ENCODE measurements at regions not wholly inside any gene's neighbourhood (a gene's known extent, or its start where the extent isn't known, plus 50 kb on each side); places are given as distances from the start of the nearest gene placed in this dataset.

GRCh38 chr7:155992107-155992506 is 179.8 kb upstream of the SHH start:
- Histone ChIP-seq H3K27me3 (no peaks in the 10 kb centered on the region), H3K27ac (no peak overlapping the region), H3K9me3 (no peaks in the 10 kb centered on the region), H3K4me1 (no peaks in the 10 kb centered on the region), H3K4me3 (replicated peaks in 1 of 3) (no peak overlapping the region), H3K36me3 (no peaks in the 10 kb centered on the region)
- 82 to 84% methylated on average over 5 of the region's 5 CpGs for WGBS, 2 donors
- intact Hi-C loops (cut with DNase I), result no loop called here
- no peak for DNase-seq
- no peak for TF ChIP-seq CTCF (IDR thresholded peaks at IDR 0.05)
- TF ChIP-seq POLR2A (IDR thresholded peaks at IDR 0.05), result no peak

GRCh38 chr7:155991470-155991869 is 179.2 kb upstream of the SHH start:
- intact Hi-C loops (cut with DNase I), result no loop called here
- H3K4me3 ChIP-seq (replicated peaks in 1 of 3), result no peak overlapping the region
- TF ChIP-seq POLR2A (IDR thresholded peaks at IDR 0.05) (no peak), CTCF (IDR thresholded peaks at IDR 0.05) (no peak)
- no peaks in the 10 kb centered on the region for H3K36me3 ChIP-seq
- no peaks in the 10 kb centered on the region for H3K9me3 ChIP-seq
- H3K4me1 ChIP-seq, result no peaks in the 10 kb centered on the region
- no peaks in the 10 kb centered on the region for H3K27me3 ChIP-seq
- no peak for DNase-seq
- H3K27ac ChIP-seq, result no peak overlapping the region
- WGBS, 2 donors, result 70 to 83% methylated on average over 5 of the region's 5 CpGs

GRCh38 chr7:155988416-155988815 is 176.2 kb upstream of the SHH start:
- H3K36me3 ChIP-seq, result no peaks in the 10 kb centered on the region
- intact Hi-C loops (cut with DNase I), result no loop called here

GRCh38 chr7:155987681-155988235 is 175.5 kb upstream of the SHH start:
- intact Hi-C loops (cut with DNase I), result no loop called here
- no peak overlapping the region for H3K4me3 ChIP-seq (replicated peaks in 1 of 3)
- no peak overlapping the region for H3K27ac ChIP-seq
- H3K9me3 ChIP-seq, result no peaks in the 10 kb centered on the region
- H3K27me3 ChIP-seq, result no peaks in the 10 kb centered on the region
- H3K4me1 ChIP-seq, result no peaks in the 10 kb centered on the region
- DNase-seq, result no peak
- TF ChIP-seq CTCF (IDR thresholded peaks at IDR 0.05) (no peak), POLR2A (IDR thresholded peaks at IDR 0.05) (no peak)
- H3K36me3 ChIP-seq, result no peaks in the 10 kb centered on the region
- 79 to 87% methylated on average over 5 of the region's 5 CpGs for WGBS, 2 donors

More at GRCh38 chr7:155988416-155988815, 176.2 kb upstream of the SHH start:
- Histone ChIP-seq H3K4me3 (replicated peaks in 1 of 3) (no peak overlapping the region), H3K4me1 (no peaks in the 10 kb centered on the region), H3K27ac (no peak overlapping the region), H3K9me3 (no peaks in the 10 kb centered on the region), H3K27me3 (no peaks in the 10 kb centered on the region)
- no peak for TF ChIP-seq POLR2A (IDR thresholded peaks at IDR 0.05)
- TF ChIP-seq CTCF (IDR thresholded peaks at IDR 0.05), result no peak
- WGBS, 2 donors, result 86 to 90% methylated on average over 3 to 4 of the region's 6 CpGs
- DNase-seq, result no peak

GRCh38 chr7:155986497-155987160 is 174.4 kb upstream of the SHH start:
- TF ChIP-seq POLR2A (IDR thresholded peaks at IDR 0.05) (no peak), CTCF (IDR thresholded peaks at IDR 0.05) (no peak)
- WGBS, 2 donors, result 75 to 88% methylated on average over 10 of the region's 10 CpGs
- DNase-seq, result no peak

More at GRCh38 chr7:155986497-155987160, 174.4 kb upstream of the SHH start:
- no peaks in the 10 kb centered on the region for H3K9me3 ChIP-seq
- no peaks in the 10 kb centered on the region for H3K4me1 ChIP-seq
- no peak overlapping the region for H3K27ac ChIP-seq
- intact Hi-C loops (cut with DNase I), result no loop called here
- H3K27me3 ChIP-seq, result no peaks in the 10 kb centered on the region
- no peaks in the 10 kb centered on the region for H3K36me3 ChIP-seq
- H3K4me3 ChIP-seq (replicated peaks in 1 of 3), result no peak overlapping the region

Measured in thyroid gland (tissue), 4 donors.